ENCODE measurements at regions not wholly inside any gene's neighbourhood (a gene's known extent, or its start where the extent isn't known, plus 50 kb on each side); places are given as distances from the start of the nearest gene placed in this dataset.

DNA sequence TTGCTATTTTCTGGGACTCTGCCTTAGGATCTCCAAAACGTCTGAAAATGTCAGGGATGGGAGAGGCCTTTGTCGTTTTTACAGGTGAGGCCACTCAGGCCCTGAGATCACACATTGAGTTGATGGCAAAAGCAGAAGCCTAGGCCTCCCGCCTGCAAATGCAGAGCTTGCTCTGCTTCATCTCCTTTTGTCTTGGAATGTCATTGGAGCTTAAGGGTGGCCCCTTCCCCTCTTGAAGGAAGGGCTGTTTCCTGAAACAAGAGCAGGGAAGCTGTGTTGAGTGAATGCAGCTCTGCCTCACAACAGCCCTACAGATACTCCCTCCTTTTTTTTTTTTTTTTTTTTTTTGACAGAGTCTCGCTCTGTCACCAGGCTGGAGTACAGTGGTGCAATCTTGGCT lies 123.5 kb downstream of the GLI2 start:
- H3K9me3 Mint-ChIP-seq = no peaks in the 10 kb centered on the region
- H3K36me3 Mint-ChIP-seq (ENCODE audit: insufficient read depth) = no peaks in the 10 kb centered on the region
- H3K27me3 Mint-ChIP-seq (ENCODE audit: low read depth) = no peaks in the 10 kb centered on the region
- no peaks in the 10 kb centered on the region for H3K4me1 Mint-ChIP-seq (ENCODE audit: low read depth)
- ATAC-seq (no peak), DNase-seq (no peak)
- H3K4me3 Mint-ChIP-seq = no peak overlapping the region

DNA sequence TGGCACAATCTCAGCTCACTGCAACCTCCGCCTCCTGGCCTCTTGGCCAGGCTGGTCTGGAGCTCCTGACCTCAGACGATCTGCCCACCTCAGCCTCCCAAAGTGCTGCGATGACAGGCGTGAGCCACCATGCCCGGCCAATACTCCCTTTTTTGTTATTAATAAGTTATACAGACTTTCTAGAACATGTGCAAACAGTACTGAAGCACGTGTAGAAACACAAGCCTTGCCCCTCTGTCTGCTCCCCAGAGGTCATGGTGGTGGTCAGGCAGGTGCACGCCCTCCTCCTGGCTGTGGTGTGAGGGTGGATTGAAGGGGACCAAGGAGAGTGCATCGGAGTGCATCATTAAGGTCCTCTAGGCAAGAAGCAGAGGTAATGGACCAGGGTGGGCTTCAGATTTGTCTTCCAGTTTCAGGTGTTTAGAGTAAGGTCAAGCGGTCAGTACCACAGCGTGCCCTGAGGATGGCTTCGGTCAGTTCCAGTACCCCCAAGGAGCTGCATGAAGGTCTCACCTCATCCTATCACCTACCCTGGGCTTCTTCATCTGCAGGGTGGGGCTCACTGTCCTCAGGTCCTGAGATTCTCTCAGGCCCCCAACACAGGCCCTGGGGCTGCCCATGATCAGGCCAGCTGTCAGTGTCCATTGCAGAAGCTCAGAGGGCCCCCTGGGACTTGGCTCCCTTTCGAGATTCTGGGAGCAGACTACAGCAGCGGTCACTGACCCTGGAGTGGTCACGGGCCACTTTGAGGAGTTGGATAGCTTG lies 124.3 kb downstream of the GLI2 start:
- Mint-ChIP-seq H3K4me1 (ENCODE audit: low read depth) (no peaks in the 10 kb centered on the region), H3K27me3 (ENCODE audit: low read depth) (no peaks in the 10 kb centered on the region), H3K4me3 (no peak overlapping the region), H3K9me3 (no peaks in the 10 kb centered on the region), H3K36me3 (ENCODE audit: insufficient read depth) (no peaks in the 10 kb centered on the region)
- ATAC-seq (no peak), DNase-seq (no peak)

DNA sequence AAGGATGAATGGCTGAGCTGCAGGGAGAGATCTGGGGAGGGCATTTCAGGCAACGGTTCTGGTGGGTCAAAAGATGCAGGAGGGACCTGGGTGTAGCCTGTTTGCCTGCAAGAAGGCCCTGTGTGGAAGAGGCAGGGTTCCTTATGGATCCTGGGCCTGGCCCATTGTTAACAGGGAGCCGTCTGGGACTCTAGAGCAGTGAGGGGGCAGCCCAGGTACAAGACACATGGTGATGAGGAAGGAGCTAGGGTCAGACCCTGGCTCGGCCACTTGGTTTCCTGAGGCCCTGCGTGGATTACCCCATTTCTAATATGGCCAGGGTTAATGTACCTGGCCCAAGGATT lies 124.9 kb downstream of the GLI2 start:
- no peaks in the 10 kb centered on the region for H3K36me3 Mint-ChIP-seq (ENCODE audit: insufficient read depth)
- no peaks in the 10 kb centered on the region for H3K27me3 Mint-ChIP-seq (ENCODE audit: low read depth)

DNA sequence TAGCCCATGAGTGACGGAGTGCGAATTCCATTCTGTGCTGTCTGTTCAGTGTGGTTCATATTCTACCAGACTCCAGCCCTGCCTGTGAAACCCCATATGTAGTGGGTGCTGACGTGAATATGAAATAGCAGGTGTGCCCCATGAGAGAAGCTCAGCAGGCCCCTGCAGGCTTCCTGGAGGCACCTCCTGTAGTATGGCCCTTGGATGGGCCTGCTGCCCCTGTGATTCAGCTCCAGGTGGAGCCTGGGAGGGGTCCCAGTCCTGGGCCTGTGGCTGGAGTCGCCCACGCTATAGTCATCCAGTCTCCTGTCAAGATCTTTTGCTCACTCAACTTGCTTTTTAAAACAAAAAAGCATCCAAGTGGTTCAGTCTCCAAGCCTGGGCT lies 125.5 kb downstream of the GLI2 start:
- H3K27me3 Mint-ChIP-seq (ENCODE audit: low read depth) = peaks cover 4% of the 10 kb centered on the region
- DNase-seq = no peak
- H3K4me3 Mint-ChIP-seq = no peak overlapping the region
- H3K9me3 Mint-ChIP-seq = no peaks in the 10 kb centered on the region
- no peaks in the 10 kb centered on the region for H3K36me3 Mint-ChIP-seq (ENCODE audit: insufficient read depth)
- ATAC-seq = no peak
- H3K4me1 Mint-ChIP-seq (ENCODE audit: low read depth) = no peaks in the 10 kb centered on the region

More for the DNA sequence above, 124.9 kb downstream of the GLI2 start:
- H3K4me1 Mint-ChIP-seq (ENCODE audit: low read depth) = no peaks in the 10 kb centered on the region
- ATAC-seq (no peak), DNase-seq (no peak)
- H3K9me3 Mint-ChIP-seq = no peaks in the 10 kb centered on the region
- H3K4me3 Mint-ChIP-seq = no peak overlapping the region

DNA sequence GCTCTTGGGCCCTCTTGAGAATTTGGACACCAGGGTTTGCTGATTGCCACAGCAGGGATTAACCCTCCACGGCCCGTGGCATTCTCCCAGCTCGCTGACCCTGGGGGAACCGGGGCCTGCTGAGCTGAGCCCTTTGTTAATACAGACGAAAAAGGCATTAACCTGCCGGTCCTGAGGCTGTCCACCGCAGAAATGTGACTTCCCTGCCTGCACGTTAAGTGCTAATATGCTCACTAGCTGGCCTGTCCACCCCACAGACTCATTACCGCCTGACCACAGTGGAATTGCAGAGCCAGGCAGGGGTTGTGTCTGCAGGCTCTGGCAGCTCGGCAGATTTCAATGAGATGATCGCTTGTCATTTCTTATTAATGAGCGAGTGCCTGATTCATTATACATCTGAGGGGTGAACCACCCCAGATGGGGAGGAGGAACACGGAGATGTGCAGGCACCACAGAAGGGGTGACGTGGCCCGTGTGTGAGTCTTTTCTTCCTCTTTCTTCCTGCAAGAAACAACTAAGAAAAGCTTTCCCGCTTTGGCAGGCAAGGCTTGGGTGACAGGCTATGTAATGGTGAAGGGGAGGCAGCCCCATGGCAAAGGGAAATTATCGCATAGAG lies 126.0 kb downstream of the GLI2 start:
- DNase-seq (no peak), ATAC-seq (no peak)
- H3K27me3 Mint-ChIP-seq (ENCODE audit: low read depth) = peaks cover 8% of the 10 kb centered on the region
- no peaks in the 10 kb centered on the region for H3K4me1 Mint-ChIP-seq (ENCODE audit: low read depth)
- no peak overlapping the region for H3K4me3 Mint-ChIP-seq
- no peaks in the 10 kb centered on the region for H3K9me3 Mint-ChIP-seq
- H3K36me3 Mint-ChIP-seq (ENCODE audit: insufficient read depth) = no peaks in the 10 kb centered on the region

DNA sequence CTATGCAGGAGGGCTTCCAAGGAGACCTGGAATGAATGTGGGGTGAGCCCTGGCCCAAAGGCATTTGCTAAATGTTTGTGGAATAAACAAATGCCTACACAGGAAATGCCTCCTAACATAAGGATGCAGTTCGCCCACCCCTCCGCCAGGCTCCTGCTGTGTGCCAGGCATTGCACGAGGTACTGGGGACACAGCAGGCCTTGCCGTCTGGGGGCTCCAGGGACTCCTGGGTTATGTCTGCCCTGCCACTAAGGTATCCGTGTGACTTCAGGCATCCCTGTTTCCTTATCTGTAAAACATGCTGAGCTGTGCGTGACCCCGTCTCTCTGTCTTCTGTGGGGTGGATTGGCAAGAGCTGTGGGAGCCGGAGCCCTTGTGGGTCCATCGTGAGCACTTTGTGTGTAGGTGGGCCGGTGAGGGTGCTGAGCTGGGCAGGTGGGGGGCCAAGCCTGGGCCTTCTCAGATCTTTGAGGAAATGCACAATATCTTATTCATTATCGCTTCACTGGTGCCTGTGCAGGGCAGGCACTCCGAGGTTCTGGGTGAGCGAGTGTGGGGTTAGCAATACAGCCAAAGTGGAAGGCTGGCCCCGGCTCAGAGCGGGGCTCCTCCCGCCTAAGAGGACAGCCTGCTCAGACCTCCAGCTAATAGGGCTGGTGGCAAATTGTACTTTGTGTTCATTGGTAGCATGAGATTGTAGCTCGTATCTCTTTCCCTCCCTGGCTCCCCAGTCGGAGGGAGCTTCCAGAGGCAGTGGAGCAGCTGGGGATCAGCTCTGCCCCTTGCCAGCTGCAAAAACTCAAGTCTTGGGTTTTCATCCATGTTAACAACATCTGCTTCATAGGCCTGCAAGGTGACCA lies 126.8 kb downstream of the GLI2 start:
- H3K27me3 Mint-ChIP-seq (ENCODE audit: low read depth) = peaks cover 14% of the 10 kb centered on the region
- no peak for ATAC-seq
- H3K4me1 Mint-ChIP-seq (ENCODE audit: low read depth) = no peaks in the 10 kb centered on the region
- H3K9me3 Mint-ChIP-seq = no peaks in the 10 kb centered on the region
- no peak overlapping the region for H3K4me3 Mint-ChIP-seq
- no peak for DNase-seq
- no peaks in the 10 kb centered on the region for H3K36me3 Mint-ChIP-seq (ENCODE audit: insufficient read depth)

DNA sequence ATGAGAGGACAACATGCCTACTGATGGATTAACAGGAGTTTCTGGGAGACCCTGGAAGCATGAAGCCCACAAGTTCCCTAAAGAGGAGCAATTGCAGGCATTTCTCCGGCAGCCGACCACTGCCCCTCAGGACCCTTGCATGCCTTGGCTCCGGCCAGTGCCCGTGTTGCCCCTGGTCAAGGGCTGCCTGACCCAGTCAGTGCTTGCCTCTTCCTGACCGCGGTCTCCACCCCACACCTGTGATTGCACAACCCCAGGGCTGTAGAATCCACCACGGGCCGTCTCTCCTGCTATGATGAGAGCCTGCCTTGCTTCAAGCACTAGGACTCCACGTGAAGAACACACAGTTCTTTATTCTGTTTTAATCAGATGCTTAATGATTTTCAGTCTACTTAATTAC lies 127.5 kb downstream of the GLI2 start:
- Mint-ChIP-seq H3K4me3 (no peak overlapping the region), H3K27me3 (ENCODE audit: low read depth) (peaks cover 22% of the 10 kb centered on the region), H3K36me3 (ENCODE audit: insufficient read depth) (no peaks in the 10 kb centered on the region), H3K9me3 (no peaks in the 10 kb centered on the region), H3K4me1 (ENCODE audit: low read depth) (no peaks in the 10 kb centered on the region)
- no peak for ATAC-seq
- no peak for DNase-seq

DNA sequence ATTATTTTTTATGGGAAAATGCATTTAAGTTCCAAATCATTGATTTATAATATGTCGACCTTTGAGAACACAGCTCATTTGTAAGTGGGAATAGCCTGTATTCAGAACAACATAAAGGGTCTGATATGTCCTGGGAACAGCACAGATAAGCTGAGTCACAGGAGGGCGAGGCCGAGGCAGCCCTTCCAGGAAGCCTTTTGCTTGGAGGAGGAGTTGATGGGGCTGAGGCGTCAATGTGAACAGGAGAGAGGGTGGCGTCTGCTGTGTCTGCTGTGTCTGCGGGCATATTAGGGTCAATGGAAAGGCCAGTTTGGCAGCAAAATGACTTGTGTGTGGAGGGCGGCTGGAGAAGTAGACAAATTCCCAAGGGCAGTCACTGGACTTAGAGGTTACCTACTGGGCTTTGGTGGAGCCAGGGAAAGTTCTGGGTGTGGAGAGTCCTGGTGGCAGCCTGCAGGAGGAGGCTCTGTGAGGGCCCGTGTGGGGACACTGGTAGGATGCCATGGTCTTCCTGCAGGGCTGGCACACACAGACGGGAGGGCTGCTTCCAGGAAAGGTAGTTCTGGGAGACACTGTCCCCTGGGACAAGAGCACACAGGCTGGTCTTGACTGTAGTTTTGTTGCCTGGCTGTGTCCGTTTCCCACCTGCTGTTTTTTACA lies 128.1 kb downstream of the GLI2 start:
- H3K27me3 Mint-ChIP-seq (ENCODE audit: low read depth) = peaks cover 27% of the 10 kb centered on the region
- H3K4me1 Mint-ChIP-seq (ENCODE audit: low read depth) = no peaks in the 10 kb centered on the region
- H3K9me3 Mint-ChIP-seq = no peaks in the 10 kb centered on the region
- ATAC-seq (no peak), DNase-seq (no peak)
- H3K4me3 Mint-ChIP-seq = no peak overlapping the region
- H3K36me3 Mint-ChIP-seq (ENCODE audit: insufficient read depth) = no peaks in the 10 kb centered on the region

DNA sequence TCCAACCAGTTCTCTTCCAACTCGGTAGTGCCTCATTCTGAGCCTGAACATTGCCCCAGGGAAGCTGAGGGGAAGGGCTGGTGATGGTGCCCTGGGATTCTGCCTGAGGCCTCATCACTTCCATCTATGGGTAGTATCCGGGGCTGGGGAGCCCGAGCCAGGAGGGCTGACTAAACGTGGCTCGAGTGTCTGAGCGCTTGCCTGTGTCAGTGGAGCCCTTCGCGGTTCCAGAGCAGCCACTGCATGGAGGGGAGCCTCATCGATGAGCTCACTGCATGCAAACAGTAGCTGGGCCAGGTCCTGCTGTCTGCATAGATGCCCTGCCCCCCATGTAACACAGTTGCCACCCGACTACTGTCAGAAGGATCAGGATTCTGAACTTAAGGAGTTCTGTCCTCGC lies 129.3 kb downstream of the GLI2 start:
- no peak for DNase-seq
- no peaks in the 10 kb centered on the region for H3K36me3 Mint-ChIP-seq (ENCODE audit: insufficient read depth)
- H3K4me3 Mint-ChIP-seq = no peak overlapping the region
- ATAC-seq = no peak
- H3K27me3 Mint-ChIP-seq (ENCODE audit: low read depth) = peaks cover 34% of the 10 kb centered on the region
- H3K4me1 Mint-ChIP-seq (ENCODE audit: low read depth) = no peaks in the 10 kb centered on the region
- no peaks in the 10 kb centered on the region for H3K9me3 Mint-ChIP-seq

DNA sequence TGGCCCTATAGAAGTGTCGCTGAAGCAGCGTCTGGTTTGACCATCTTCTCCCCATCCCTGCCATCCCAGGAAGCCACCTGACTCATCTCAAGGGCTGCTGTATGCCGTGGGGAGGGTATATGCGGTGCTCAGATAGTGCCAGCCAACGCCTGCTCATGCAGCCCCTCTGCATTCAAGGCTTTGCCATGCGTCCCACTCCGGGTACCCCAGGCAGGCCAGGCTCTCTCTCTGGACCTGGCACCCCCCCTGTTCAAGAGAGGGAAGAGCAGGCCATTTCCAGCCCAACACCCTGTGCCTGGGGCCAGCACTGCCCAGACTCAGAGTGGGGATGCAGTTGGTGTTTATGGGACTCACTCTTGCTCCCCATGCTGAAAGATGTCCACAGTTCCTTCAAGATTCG lies 130.0 kb downstream of the GLI2 start:
- no peaks in the 10 kb centered on the region for H3K36me3 Mint-ChIP-seq (ENCODE audit: insufficient read depth)
- no peak for DNase-seq
- no peak for ATAC-seq
- H3K27me3 Mint-ChIP-seq (ENCODE audit: low read depth) = peaks cover 34% of the 10 kb centered on the region
- H3K4me3 Mint-ChIP-seq = no peak overlapping the region
- H3K4me1 Mint-ChIP-seq (ENCODE audit: low read depth) = no peaks in the 10 kb centered on the region
- no peaks in the 10 kb centered on the region for H3K9me3 Mint-ChIP-seq

DNA sequence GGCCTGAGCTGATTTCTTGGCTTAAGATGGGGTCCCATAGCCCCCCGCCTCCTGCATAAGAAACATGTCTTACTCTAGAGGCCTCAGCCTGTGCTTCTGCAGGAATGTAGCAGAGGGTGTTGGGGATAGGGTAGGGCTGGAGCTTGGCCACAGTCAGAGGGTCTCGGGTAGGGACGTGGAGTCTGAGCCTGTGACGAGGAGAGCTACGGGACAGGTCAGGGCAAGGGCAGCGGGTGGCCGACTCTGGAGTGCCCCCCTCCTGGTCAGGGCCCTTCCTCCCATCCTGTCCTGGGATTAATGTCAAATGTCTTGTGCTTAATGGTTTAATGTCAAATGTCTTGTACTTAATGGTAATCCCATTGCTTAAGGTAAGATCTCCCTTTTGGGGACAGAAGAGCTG lies 130.4 kb downstream of the GLI2 start:
- H3K27me3 Mint-ChIP-seq (ENCODE audit: low read depth) = peaks cover 34% of the 10 kb centered on the region
- DNase-seq (no peak), ATAC-seq (no peak)
- H3K9me3 Mint-ChIP-seq = no peaks in the 10 kb centered on the region
- no peaks in the 10 kb centered on the region for H3K36me3 Mint-ChIP-seq (ENCODE audit: insufficient read depth)
- no peak overlapping the region for H3K4me3 Mint-ChIP-seq
- no peaks in the 10 kb centered on the region for H3K4me1 Mint-ChIP-seq (ENCODE audit: low read depth)

DNA sequence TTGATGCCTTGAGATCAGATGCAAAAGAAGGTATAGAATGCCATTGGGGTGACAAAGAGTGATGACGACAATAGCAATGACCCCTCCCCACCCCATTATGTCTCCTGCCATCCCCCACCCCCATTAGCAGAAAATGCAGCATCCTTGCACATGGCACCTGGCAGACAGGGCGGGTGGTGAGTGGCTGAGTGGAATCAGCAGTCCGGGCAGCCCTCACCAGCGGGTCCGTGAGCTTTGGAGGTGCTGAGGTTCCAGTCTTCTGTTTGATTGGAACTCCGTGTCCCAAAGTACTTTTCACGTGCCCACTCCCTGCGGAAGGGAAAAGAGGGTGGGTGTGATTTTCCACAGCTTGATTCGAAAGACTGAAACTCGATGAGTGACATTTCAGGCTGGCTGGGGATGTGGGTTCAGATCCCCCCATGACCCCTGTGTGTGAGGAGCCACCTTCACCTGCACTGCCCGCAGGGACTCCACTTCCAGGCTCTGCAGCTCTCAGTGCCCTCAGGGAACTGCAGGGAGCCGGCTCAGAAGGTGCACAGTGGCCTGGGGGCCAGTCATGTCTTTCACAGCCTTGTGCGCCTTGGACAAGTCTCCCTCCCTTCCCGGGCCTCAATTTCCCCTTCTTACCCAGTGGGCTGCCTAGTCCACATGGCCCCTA lies 130.9 kb downstream of the GLI2 start:
- Mint-ChIP-seq H3K4me3 (no peak overlapping the region), H3K4me1 (ENCODE audit: low read depth) (no peaks in the 10 kb centered on the region), H3K9me3 (no peaks in the 10 kb centered on the region), H3K27me3 (ENCODE audit: low read depth) (peaks cover 34% of the 10 kb centered on the region), H3K36me3 (ENCODE audit: insufficient read depth) (no peaks in the 10 kb centered on the region)
- ATAC-seq (no peak), DNase-seq (no peak)

DNA sequence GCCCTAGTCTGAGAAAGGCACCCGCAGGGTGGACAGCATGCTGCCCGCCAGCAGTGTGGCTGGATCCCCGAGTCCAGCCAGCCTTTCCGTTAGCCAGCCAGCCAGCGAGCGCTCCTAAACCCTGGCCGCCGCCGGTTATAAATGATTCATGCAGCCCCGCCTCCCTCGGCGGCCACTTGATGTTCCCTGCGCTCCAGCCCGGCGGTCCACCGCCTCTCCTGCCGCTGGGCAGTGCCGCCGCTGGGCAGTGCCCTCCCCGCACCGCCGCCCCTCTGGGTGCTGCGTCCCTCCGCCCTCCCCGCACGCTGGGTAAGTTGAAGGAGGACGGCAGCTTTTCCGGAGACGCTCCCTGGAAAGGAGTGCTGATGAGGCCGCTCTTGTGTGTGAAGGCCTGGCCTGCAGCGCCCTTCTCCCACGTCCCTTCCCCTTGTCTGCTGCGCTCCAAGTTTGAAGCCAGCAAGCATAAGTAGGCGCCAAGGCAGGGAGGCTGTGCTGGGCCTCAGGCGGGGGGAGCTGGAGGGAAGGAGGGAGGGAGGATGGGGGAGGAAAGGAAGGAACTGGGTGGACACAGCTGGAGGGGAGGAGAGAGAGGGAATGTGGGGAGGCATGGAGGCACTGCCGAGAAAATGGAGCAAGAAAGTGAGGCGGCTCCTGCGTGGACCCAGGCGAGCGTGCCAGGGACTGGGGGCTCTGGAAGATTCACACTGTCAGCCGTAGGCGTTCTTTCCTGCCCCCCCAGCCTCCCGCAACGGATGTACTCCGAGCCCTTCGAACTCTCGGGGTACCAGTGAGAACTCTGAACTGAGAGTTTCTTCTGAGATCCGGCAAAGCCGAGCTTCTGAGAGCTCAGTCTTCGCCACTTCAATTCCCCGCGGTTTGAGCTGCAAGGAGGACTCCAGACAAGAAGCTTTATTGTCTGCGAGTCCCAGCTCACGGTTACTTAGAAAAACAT lies 131.9 kb downstream of the GLI2 start:
- Mint-ChIP-seq H3K9me3 (no peaks in the 10 kb centered on the region), H3K36me3 (ENCODE audit: insufficient read depth) (no peaks in the 10 kb centered on the region), H3K4me3 (no peak overlapping the region), H3K4me1 (ENCODE audit: low read depth) (no peaks in the 10 kb centered on the region), H3K27me3 (ENCODE audit: low read depth) (peaks cover 34% of the 10 kb centered on the region)
- ATAC-seq (no peak), DNase-seq (no peak)
